Kidney epithelial cell (primary cell): ENCODE measurements at regions not wholly inside any gene's neighbourhood (a gene's known extent, or its start where the extent isn't known, plus 50 kb on each side); places are given as distances from the start of the nearest gene placed in this dataset.

Experiments used
- DNase-seq: peaks from one replicate; pipeline ENCODE4 v3.0.0-alpha.2; 2010; ENCODE audit warnings: low read depth
- H3K27me3 ChIP-seq: 2 replicates; pipeline ENCODE4 v1.6.0; 2011; ENCODE audit warnings: low read length; ENCODE audit not compliant: control insufficient read depth, insufficient read depth
- H3K36me3 ChIP-seq: 2 replicates; pipeline ENCODE4 v1.5.1; 2011; ENCODE audit warnings: low read length; ENCODE audit not compliant: control insufficient read depth, insufficient read depth
- H3K4me3 ChIP-seq: 2 replicates; pipeline ENCODE4 v1.5.1; 2011; ENCODE audit warnings: low read depth, mild to moderate bottlenecking, control low read depth, low read length
- TF ChIP-seq, protein P1 (sequence below): IDR thresholded peaks from 2 replicates; pipeline ENCODE4 v1.5.1; 2011; ENCODE audit warnings: mild to moderate bottlenecking, moderate library complexity, low read length, control low read depth, inconsistent platforms; ENCODE audit not compliant: insufficient read depth, poor library complexity, severe bottlenecking

DNA sequence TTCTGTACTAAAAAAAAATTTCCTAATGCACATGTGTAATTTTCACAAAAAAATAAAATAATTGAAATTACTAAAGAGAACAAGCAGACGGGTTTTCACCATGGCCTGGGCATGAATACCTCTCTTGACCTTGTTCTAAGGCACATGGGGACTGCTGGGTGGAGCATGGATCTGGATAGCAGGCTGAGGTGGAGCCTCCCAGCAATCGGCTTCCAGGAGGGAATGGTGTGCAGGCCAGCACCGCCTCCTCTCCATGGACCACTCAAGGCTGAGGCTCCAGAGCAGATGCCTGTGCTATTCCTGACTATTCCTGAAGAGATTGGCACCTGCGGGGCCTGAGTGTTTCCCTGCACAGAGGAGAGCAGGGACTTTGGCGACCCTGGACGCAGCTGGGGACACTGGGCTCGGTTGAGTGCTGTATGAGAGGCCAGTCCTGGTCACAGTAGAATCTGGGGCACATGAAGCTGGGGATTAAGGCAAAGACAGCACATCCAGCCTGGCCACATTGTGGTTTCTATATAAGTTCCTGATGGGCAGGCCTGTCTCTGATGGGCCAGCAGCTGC, 963.6 kb downstream of the BRD1 start:
- TF ChIP-seq, protein P1, sequence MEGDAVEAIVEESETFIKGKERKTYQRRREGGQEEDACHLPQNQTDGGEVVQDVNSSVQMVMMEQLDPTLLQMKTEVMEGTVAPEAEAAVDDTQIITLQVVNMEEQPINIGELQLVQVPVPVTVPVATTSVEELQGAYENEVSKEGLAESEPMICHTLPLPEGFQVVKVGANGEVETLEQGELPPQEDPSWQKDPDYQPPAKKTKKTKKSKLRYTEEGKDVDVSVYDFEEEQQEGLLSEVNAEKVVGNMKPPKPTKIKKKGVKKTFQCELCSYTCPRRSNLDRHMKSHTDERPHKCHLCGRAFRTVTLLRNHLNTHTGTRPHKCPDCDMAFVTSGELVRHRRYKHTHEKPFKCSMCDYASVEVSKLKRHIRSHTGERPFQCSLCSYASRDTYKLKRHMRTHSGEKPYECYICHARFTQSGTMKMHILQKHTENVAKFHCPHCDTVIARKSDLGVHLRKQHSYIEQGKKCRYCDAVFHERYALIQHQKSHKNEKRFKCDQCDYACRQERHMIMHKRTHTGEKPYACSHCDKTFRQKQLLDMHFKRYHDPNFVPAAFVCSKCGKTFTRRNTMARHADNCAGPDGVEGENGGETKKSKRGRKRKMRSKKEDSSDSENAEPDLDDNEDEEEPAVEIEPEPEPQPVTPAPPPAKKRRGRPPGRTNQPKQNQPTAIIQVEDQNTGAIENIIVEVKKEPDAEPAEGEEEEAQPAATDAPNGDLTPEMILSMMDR: no peak
- H3K27me3 ChIP-seq: no peaks in the 10 kb centered on the region
- DNase-seq: no peak
- H3K4me3 ChIP-seq: no peak overlapping the region
- H3K36me3 ChIP-seq: no peaks in the 10 kb centered on the region

DNA sequence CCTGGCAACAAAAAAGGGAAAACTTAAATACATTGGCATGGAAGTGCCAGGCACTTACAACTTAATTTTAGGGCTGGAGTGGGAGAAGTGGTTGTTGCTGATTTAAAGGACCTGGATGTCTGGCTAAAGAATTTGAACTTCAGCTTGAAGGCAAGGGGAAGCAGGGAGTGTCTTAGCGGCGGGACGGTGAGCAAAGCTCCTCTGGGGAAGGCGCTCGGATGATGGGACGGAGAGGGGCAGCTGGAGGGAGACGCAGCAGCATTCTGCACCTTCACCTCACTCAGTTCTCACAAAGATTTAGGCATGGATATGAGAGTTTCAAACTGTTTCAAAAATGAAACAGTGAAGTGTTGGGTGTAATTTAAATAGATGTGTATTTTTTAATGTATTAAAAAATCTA, 967.1 kb downstream of the BRD1 start:
- no peak overlapping the region for H3K4me3 ChIP-seq
- TF ChIP-seq, protein P1: no peak
- no peaks in the 10 kb centered on the region for H3K27me3 ChIP-seq
- no peaks in the 10 kb centered on the region for H3K36me3 ChIP-seq
- no peak for DNase-seq

GRCh38 chr22:48858856-48859255, 968.8 kb downstream of the BRD1 start:
- no peak overlapping the region for H3K4me3 ChIP-seq
- H3K27me3 ChIP-seq: no peaks in the 10 kb centered on the region
- TF ChIP-seq, protein P1: no peak
- no peak for DNase-seq
- H3K36me3 ChIP-seq: no peaks in the 10 kb centered on the region

DNA sequence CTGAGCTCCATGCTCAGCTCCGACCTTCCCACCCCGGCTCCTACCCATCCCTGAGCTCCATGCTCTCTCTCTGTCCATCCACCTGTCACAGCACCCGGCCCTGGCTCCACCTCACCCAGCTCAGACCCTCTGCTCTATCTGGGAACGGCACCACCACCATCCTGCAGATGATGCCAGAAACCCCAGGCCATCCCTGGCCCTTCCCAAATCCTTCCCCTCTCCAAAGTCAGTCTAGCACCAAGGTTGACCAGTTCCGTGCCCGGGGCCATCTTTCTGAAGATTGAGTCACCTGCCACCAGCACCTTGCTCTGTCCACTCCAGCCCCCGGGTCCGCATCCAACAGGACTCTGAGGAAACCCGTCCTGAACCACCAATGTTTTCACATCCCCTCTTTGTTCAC, 969.6 kb downstream of the BRD1 start:
- no peaks in the 10 kb centered on the region for H3K27me3 ChIP-seq

DNA sequence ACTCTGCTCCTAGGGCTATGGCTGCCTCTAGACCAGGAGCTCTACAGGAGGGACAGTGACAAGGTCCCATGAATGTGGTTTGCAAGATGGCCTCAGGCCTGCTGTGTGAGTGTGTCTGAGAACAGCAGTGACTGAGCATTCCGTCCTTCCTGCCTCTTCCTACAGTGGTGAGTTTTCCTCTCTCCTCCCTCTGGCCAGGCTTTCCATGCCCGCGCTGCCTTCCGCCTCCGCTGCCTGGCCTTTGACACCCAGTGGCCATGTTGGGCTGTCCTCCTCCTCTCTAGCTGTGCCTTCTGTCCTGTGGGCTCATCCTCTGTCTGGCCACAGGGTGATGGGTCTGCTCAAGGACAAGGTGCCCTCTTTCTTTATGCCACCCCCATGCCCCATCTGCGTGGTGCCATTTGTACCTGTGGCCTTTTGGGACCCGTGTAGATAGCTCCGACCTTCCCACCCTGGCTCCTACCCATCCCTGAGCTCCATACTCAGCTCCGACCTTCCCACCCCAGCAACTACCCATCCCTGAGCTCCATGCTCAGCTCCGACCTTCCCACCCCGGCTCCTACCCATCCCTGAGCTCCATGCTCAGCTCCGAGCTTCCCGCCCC, 970.4 kb downstream of the BRD1 start:
- DNase-seq: no peak
- Histone ChIP-seq H3K27me3 (no peaks in the 10 kb centered on the region), H3K36me3 (no peaks in the 10 kb centered on the region), H3K4me3 (no peak overlapping the region)
- TF ChIP-seq, protein P1: no peak

More for the DNA sequence above, 969.6 kb downstream of the BRD1 start:
- TF ChIP-seq, protein P1: no peak
- no peak overlapping the region for H3K4me3 ChIP-seq
- DNase-seq: no peak
- no peaks in the 10 kb centered on the region for H3K36me3 ChIP-seq

DNA sequence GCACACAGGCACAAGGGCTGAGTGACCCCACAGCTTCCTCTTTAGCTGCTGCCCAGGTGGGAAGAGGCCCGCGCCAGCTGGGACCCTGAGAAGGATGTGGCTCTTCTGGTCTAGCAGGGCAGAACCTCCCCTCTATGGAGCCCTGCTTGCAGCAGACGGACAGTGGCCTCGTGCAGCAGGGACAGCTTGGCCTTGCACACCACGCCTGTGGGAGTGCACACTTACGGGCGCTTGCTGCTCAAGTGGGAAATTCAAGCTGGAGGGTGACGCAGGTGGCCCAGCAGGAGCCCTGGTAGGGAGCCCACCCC, 971.4 kb downstream of the BRD1 start:
- TF ChIP-seq, protein P1: no peak
- DNase-seq: no peak
- Histone ChIP-seq H3K27me3 (no peaks in the 10 kb centered on the region), H3K4me3 (no peak overlapping the region), H3K36me3 (no peaks in the 10 kb centered on the region)
